ENCODE measurements at regions not wholly inside any gene's neighbourhood (a gene's known extent, or its start where the extent isn't known, plus 50 kb on each side); places are given as distances from the start of the nearest gene placed in this dataset.

- TF ChIP-seq EZH2 (IDR thresholded peaks at IDR 0.05; ENCODE audit: low read depth, unreplicated experiment): no peak
- TF ChIP-seq, protein P1, sequence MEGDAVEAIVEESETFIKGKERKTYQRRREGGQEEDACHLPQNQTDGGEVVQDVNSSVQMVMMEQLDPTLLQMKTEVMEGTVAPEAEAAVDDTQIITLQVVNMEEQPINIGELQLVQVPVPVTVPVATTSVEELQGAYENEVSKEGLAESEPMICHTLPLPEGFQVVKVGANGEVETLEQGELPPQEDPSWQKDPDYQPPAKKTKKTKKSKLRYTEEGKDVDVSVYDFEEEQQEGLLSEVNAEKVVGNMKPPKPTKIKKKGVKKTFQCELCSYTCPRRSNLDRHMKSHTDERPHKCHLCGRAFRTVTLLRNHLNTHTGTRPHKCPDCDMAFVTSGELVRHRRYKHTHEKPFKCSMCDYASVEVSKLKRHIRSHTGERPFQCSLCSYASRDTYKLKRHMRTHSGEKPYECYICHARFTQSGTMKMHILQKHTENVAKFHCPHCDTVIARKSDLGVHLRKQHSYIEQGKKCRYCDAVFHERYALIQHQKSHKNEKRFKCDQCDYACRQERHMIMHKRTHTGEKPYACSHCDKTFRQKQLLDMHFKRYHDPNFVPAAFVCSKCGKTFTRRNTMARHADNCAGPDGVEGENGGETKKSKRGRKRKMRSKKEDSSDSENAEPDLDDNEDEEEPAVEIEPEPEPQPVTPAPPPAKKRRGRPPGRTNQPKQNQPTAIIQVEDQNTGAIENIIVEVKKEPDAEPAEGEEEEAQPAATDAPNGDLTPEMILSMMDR (conservative IDR thresholded peaks at IDR 0.05; ENCODE audit: low read depth in 2 of 2): no peak
- TF ChIP-seq POLR2AphosphoS5 (IDR thresholded peaks at IDR 0.05; ENCODE audit: low read depth): no peak
- no peak for TF ChIP-seq JUNB (IDR thresholded peaks at IDR 0.05; ENCODE audit: unreplicated experiment)
- TF ChIP-seq CREB1 (CRISPR knock-in tag; IDR thresholded peaks at IDR 0.05; ENCODE audit: low read depth): no peak
- no peak for TF ChIP-seq ZNF331 (CRISPR knock-in tag; IDR thresholded peaks at IDR 0.05; ENCODE audit: low read depth)
- no peak for TF ChIP-seq NANOG (IDR thresholded peaks at IDR 0.05; ENCODE audit: borderline replicate concordance)
- no peak for TF ChIP-seq EZH2phosphoT487 (IDR thresholded peaks at IDR 0.05; ENCODE audit: unreplicated experiment)
- TF ChIP-seq REST (IDR thresholded peaks at IDR 0.05; ENCODE audit: unreplicated experiment): no peak
- no peak for TF ChIP-seq ZNF114 (CRISPR knock-in tag; IDR thresholded peaks at IDR 0.05)
Measured at GRCh38 chr16:51211148-51211547, 60.1 kb upstream of the SALL1 start.
